IMR-90 (cell line): ENCODE measurements at regions not wholly inside any gene's neighbourhood (a gene's known extent, or its start where the extent isn't known, plus 50 kb on each side); places are given as distances from the start of the nearest gene placed in this dataset.

Experiments used
- ATAC-seq: fragments of 200-7000 bp; cut with Tn5 transposase; 2 replicates; pipeline ENCODE4 v1.9.1; 2020; ENCODE audit warnings: low read depth, mild to moderate bottlenecking, moderate library complexity
- BruUV-seq: library from RNA; stranded (reverse); fragments of 400-500 nt; replicated peaks from 2 replicates; lab custom pipeline; 2021; lab: Mats Ljungman, UMichigan
- CTCF ChIA-PET: fragments of 300-600 bp; formaldehyde crosslinking; extraction: SDS; loops from one replicate; lab custom pipeline; 2021; ENCODE audit warnings: antibody characterized with exemption; lab: Yijun Ruan, JAX
- POLR2A ChIA-PET: fragments of 300-600 bp; sonication (Branson Sonifier 250); formaldehyde crosslinking; loops from one replicate; lab custom pipeline; 2022; ENCODE audit warnings: antibody characterized with exemption; ENCODE audit not compliant: unreplicated experiment; lab: Charles Lee
- DNase-seq: peaks from one replicate; pipeline ENCODE4 v3.0.0; 2013
- H2AFZ ChIP-seq: replicated peaks from 2 replicates; pipeline ENCODE3; 2013; ENCODE audit warnings: low read length, mild to moderate bottlenecking; ENCODE audit not compliant: poor library complexity
- H2AK5ac ChIP-seq: 2 replicates; pipeline ENCODE4 v1.6.1; 2013; ENCODE audit warnings: low read depth, low read length, inconsistent platforms
- H2AK9ac ChIP-seq: replicated peaks from 2 replicates; pipeline ENCODE3; 2013; ENCODE audit warnings: mild to moderate bottlenecking, low read depth, low read length, moderate library complexity; ENCODE audit not compliant: poor library complexity
- H2BK120ac ChIP-seq: 2 replicates; pipeline ENCODE4 v1.6.1; 2013; ENCODE audit warnings: low read depth, low read length, inconsistent platforms
- H2BK15ac ChIP-seq: 3 replicates; pipeline ENCODE4 v1.6.1; 2013; ENCODE audit warnings: low read depth, low read length, inconsistent platforms
- H2BK20ac ChIP-seq: 2 replicates; pipeline ENCODE4 v1.6.1; 2013; ENCODE audit warnings: low read depth, mild to moderate bottlenecking, inconsistent platforms, low read length, moderate library complexity
- H2BK5ac ChIP-seq: 2 replicates; pipeline ENCODE4 v1.6.1; 2013; ENCODE audit warnings: mild to moderate bottlenecking, low read depth, low read length, inconsistent platforms; ENCODE audit not compliant: poor library complexity, severe bottlenecking
- H3K14ac ChIP-seq: replicated peaks from 2 replicates; pipeline ENCODE4 v1.6.1; 2013; ENCODE audit warnings: low read depth, low read length, inconsistent platforms
- H3K18ac ChIP-seq: 2 replicates; pipeline ENCODE4 v1.6.1; 2013; ENCODE audit warnings: low read depth, low read length, control low read depth
- H3K23ac ChIP-seq: 2 replicates; pipeline ENCODE4 v1.6.1; 2013; ENCODE audit warnings: low read depth, low read length, inconsistent platforms
- H3K27ac ChIP-seq: 2 replicates; pipeline ENCODE4 v1.5.1; 2013; ENCODE audit warnings: mild to moderate bottlenecking, control low read depth, low read length; ENCODE audit not compliant: insufficient read depth
- H3K27me3 ChIP-seq: 2 replicates; pipeline ENCODE4 v1.6.1; 2013; ENCODE audit warnings: low read length; ENCODE audit not compliant: control insufficient read depth, insufficient read depth
- H3K36me3 ChIP-seq: 2 replicates; pipeline ENCODE4 v1.6.1; 2013; ENCODE audit warnings: low read length, mixed read lengths; ENCODE audit not compliant: control insufficient read depth, insufficient read depth
- H3K4ac ChIP-seq: 2 replicates; pipeline ENCODE4 v1.6.1; 2013; ENCODE audit warnings: low read depth, low read length, inconsistent platforms
- H3K4me1 ChIP-seq: 2 replicates; pipeline ENCODE4 v1.6.1; 2013; ENCODE audit warnings: low read length, mixed read lengths; ENCODE audit not compliant: control insufficient read depth, insufficient read depth
- H3K4me2 ChIP-seq: 2 replicates; pipeline ENCODE4 v1.6.1; 2013; ENCODE audit warnings: low read depth, mild to moderate bottlenecking, control low read depth, low read length, moderate library complexity
- H3K4me3 ChIP-seq: 2 replicates; pipeline ENCODE4 v1.5.1; 2013; ENCODE audit warnings: low read depth, mild to moderate bottlenecking, control low read depth, low read length, moderate library complexity; ENCODE audit not compliant: insufficient read depth
- H3K56ac ChIP-seq: 2 replicates; pipeline ENCODE4 v1.6.1; 2013; ENCODE audit warnings: low read length, inconsistent platforms; ENCODE audit not compliant: insufficient read depth; ENCODE audit errors: extremely low read depth
- H3K79me1 ChIP-seq, 2 experiments: 2 replicates each; pipeline ENCODE4 v1.6.1; 2013; ENCODE audit warnings: low read length in 2 of 2, inconsistent platforms in 1 of 2, low read depth in 1 of 2
- H3K9ac ChIP-seq: 2 replicates; pipeline ENCODE4 v1.6.1; 2013; ENCODE audit warnings: low read depth, low read length, control low read depth
- H3K9me1 ChIP-seq: 2 replicates; pipeline ENCODE4 v1.6.1; 2013; ENCODE audit warnings: low read length, inconsistent platforms; ENCODE audit not compliant: insufficient read depth
- H3K9me3 ChIP-seq: 2 replicates; pipeline ENCODE4 v1.6.1; 2013; ENCODE audit warnings: low read length; ENCODE audit not compliant: control insufficient read depth, insufficient read depth
- H4K20me1 ChIP-seq: 2 replicates; pipeline ENCODE4 v1.6.1; 2013; ENCODE audit warnings: low read length, inconsistent platforms; ENCODE audit not compliant: insufficient read depth
- H4K5ac ChIP-seq: 2 replicates; pipeline ENCODE4 v1.6.1; 2013; ENCODE audit warnings: mild to moderate bottlenecking, low read depth, low read length, control low read depth
- H4K8ac ChIP-seq, 2 experiments: 2 replicates each; pipeline ENCODE4 v1.6.1; 2013; ENCODE audit warnings: low read depth in 2 of 2, low read length in 2 of 2, control low read depth in 1 of 2, inconsistent platforms in 1 of 2
- H4K91ac ChIP-seq: 2 replicates; pipeline ENCODE4 v1.6.1; 2013; ENCODE audit warnings: low read depth, low read length, inconsistent platforms; ENCODE audit not compliant: insufficient read depth
- BHLHE40 ChIP-seq: fragments of 150-350 bp; IDR thresholded peaks from 2 replicates; pipeline ENCODE4 v1.6.1; 2016; ENCODE audit warnings: mild to moderate bottlenecking, low read depth, low read length
- CEBPB ChIP-seq: IDR thresholded peaks from 2 replicates; pipeline ENCODE4 v1.6.1; 2012; ENCODE audit warnings: low read depth, low read length, improper control_type of control experiment
- MXI1 ChIP-seq: IDR thresholded peaks from 2 replicates; pipeline ENCODE4 v1.6.1; 2012; ENCODE audit warnings: low read depth, mild to moderate bottlenecking, low read length, moderate library complexity, borderline replicate concordance
- POLR2A ChIP-seq: IDR thresholded peaks from 2 replicates; pipeline ENCODE4 v1.6.1; 2012; ENCODE audit warnings: mild to moderate bottlenecking, low read depth, low read length
- RCOR1 ChIP-seq: IDR thresholded peaks from 2 replicates; pipeline ENCODE4 v1.6.1; 2012; ENCODE audit warnings: mild to moderate bottlenecking, low read length, improper control_type of control experiment; ENCODE audit not compliant: insufficient replicate concordance
- RFX5 ChIP-seq: IDR thresholded peaks from 2 replicates; pipeline ENCODE4 v1.8.0; 2012; ENCODE audit warnings: low read depth, mild to moderate bottlenecking, low read length, moderate library complexity
- SMC3 ChIP-seq: fragments of 150-350 bp; IDR thresholded peaks from 2 replicates; pipeline ENCODE4 v1.6.1; 2016; ENCODE audit warnings: low read depth, mild to moderate bottlenecking, antibody characterized with exemption, low read length, moderate library complexity
- WGBS, 2 experiments: methylation state at CpG; one replicate each; pipeline versions ENCODE4 v1.1.5 to v1.1.7; 2013; ENCODE audit warnings: missing lambda C conversion rate in 2 of 2; ENCODE audit not compliant: insufficient read length in 1 of 2; ENCODE audit errors: extremely low coverage in 2 of 2; 5-methylcytosine and 5-hydroxymethylcytosine counted together
- dilution Hi-C: fragments of 300-500 bp; cut with HindIII; formaldehyde crosslinking; loops from one replicate; pipeline ENCODE4 v1.14.3; 2018; ENCODE audit warnings: low sequenced_read_pairs; ENCODE audit not compliant: unreplicated experiment
- in situ Hi-C: fragments of 300-500 bp; cut with MboI; formaldehyde crosslinking; loops from 3 replicates; pipeline ENCODE4 v1.14.3; 2019; ENCODE audit warnings: low sequenced_read_pairs, inconsistent platforms, mixed read lengths
- intact Hi-C: fragments of 100-400 bp; cut with micrococcal nuclease; formaldehyde crosslinking; loops from 2 replicates; pipeline ENCODE4 v1.10.0; 2022
- TF ChIP-seq, protein P1 (sequence below): conservative IDR thresholded peaks from 2 replicates; pipeline ENCODE4 v1.5.1; 2012; ENCODE audit warnings: mild to moderate bottlenecking, low read depth, low read length, improper control_type of control experiment

DNA sequence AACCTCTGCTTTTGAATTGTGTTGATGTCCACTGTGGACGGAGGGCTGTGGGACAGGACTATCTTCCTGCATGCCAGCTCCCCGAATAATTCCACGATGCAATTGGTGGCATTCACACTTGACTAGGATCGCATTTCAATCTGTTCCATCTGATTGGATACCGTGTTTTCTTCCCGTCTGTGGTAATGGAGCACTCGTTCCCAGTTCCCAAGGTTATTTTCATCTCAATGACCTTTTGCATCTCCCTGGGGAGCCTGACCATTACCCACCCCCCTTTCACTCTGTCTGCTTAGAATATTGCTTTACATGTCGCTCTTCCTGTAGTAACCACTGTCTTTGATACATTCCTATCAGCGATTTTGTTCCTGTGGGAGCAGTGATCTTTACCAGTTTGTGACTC, 402.2 kb upstream of the WWC1 start:
- in situ Hi-C loops, result no loop called here
- Histone ChIP-seq H4K5ac (no peak overlapping the region), H2AFZ (no peak overlapping the region), H3K4me1 (no peaks in the 10 kb centered on the region), H4K91ac (no peak overlapping the region), H3K18ac (no peak overlapping the region), H3K4me3 (no peak overlapping the region), H3K4me2 (no peak overlapping the region), H3K56ac (no peak overlapping the region), H2BK15ac (no peak overlapping the region), H3K9me1 (no peaks in the 10 kb centered on the region), H4K20me1 (no peaks in the 10 kb centered on the region), H3K23ac (no peak overlapping the region), H4K8ac (no peak overlapping the region), H2AK5ac (no peak overlapping the region), H3K4ac (no peak overlapping the region), H3K14ac (no peak overlapping the region), H2BK120ac (no peak overlapping the region), H3K27ac (no peak overlapping the region), H2AK9ac (no peak overlapping the region), H3K27me3 (no peaks in the 10 kb centered on the region; the same call in 1 of the 2 replicates), H3K9ac (no peak overlapping the region), H2BK5ac (no peak overlapping the region), H3K36me3 (no peaks in the 10 kb centered on the region), H3K9me3 (no peaks in the 10 kb centered on the region), H3K79me1 (no peaks in the 10 kb centered on the region), H2BK20ac (no peak overlapping the region)
- DNase-seq, result no peak
- 58% methylated on average over 4 of the region's 9 CpGs; no CpG with 5 or more reads in 1 of the 2 experiments for WGBS, 2 experiments
- ChIA-PET CTCF (no interaction called here), POLR2A (no interaction called here)
- intact Hi-C loops, result no loop called here
- TF ChIP-seq SMC3 (no peak), BHLHE40 (no peak), RCOR1 (no peak), CEBPB (no peak), POLR2A (no peak), RFX5 (no peak), MXI1 (no peak)
- TF ChIP-seq, protein P1, sequence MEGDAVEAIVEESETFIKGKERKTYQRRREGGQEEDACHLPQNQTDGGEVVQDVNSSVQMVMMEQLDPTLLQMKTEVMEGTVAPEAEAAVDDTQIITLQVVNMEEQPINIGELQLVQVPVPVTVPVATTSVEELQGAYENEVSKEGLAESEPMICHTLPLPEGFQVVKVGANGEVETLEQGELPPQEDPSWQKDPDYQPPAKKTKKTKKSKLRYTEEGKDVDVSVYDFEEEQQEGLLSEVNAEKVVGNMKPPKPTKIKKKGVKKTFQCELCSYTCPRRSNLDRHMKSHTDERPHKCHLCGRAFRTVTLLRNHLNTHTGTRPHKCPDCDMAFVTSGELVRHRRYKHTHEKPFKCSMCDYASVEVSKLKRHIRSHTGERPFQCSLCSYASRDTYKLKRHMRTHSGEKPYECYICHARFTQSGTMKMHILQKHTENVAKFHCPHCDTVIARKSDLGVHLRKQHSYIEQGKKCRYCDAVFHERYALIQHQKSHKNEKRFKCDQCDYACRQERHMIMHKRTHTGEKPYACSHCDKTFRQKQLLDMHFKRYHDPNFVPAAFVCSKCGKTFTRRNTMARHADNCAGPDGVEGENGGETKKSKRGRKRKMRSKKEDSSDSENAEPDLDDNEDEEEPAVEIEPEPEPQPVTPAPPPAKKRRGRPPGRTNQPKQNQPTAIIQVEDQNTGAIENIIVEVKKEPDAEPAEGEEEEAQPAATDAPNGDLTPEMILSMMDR, result no peak
- ATAC-seq, result no peak
- dilution Hi-C loops, result no loop called here
- no TSS peak for BruUV-seq
